HCT116 (cell line): ENCODE measurements at regions not wholly inside any gene's neighbourhood (a gene's known extent, or its start where the extent isn't known, plus 50 kb on each side); places are given as distances from the start of the nearest gene placed in this dataset.

ENCODE experiments used
- ATAC-seq: fragments of 200-7000 bp; cut with Tn5 transposase; 2 replicates; pipeline ENCODE4 v1.9.1; 2020; ENCODE audit warnings: mild to moderate bottlenecking, moderate library complexity
- BruUV-seq: library from RNA; stranded (reverse); fragments of 400-500 nt; replicated peaks from 2 replicates; lab custom pipeline; 2021; lab: Mats Ljungman, UMichigan
- CTCF ChIA-PET: fragments of 300-600 bp; sonication (Branson Sonifier 250); formaldehyde crosslinking; loops from one replicate; lab custom pipeline; 2021; ENCODE audit warnings: antibody characterized with exemption; lab: Charles Lee
- POLR2A ChIA-PET: fragments of 300-600, 350-600 bp; sonication (Branson Sonifier 250); formaldehyde crosslinking; loops from one replicate; lab custom pipeline; 2021; ENCODE audit warnings: antibody characterized with exemption; lab: Charles Lee
- RAD21 ChIA-PET, 2 experiments: fragments of 300-600 bp; sonication (Branson Sonifier 250); formaldehyde crosslinking; loops; one replicate each; lab custom pipeline; 2023; ENCODE audit warnings: low total read pairs in 2 of 2; ENCODE audit not compliant: uncharacterized antibody in 2 of 2, unreplicated experiment in 2 of 2, low non-redundant PET in 1 of 2; lab: Charles Lee
- DNase-seq: peaks from one replicate; pipeline ENCODE4 v3.0.0-alpha.2; 2010; ENCODE audit warnings: low read depth, low spot score
- H2AFZ ChIP-seq: fragments of 200-600 bp; shearing (Covaris generic), sonication (generic); 2 replicates; pipeline ENCODE4 v1.6.1; 2017; ENCODE audit warnings: low read depth, mixed run types, mixed read lengths, antibody characterized with exemption, low read length; ENCODE audit not compliant: poor library complexity, severe bottlenecking
- H3K27ac ChIP-seq: 2 replicates; pipeline ENCODE4 v1.5.1; 2012; ENCODE audit warnings: low read depth, low read length
- H3K27me3 ChIP-seq: fragments of 200-600 bp; sonication (generic); 2 replicates; pipeline ENCODE4 v1.6.1; 2016; ENCODE audit warnings: mixed run types, low read length, mixed read lengths; ENCODE audit not compliant: insufficient read depth
- H3K36me3 ChIP-seq, 2 experiments: fragments of 200-500 bp in 1 of 2; fragments of 200-600 bp in 1 of 2; sonication (Bioruptor generic) in 1 of 2; sonication (generic) in 1 of 2; 2 replicates each; pipeline versions ENCODE4 v1.5.1 to v1.6.1; 2014 to 2016; ENCODE audit warnings: low read length in 2 of 2, inconsistent platforms in 1 of 2, mixed read lengths in 1 of 2, mixed run types in 1 of 2; ENCODE audit not compliant: insufficient read depth in 2 of 2, control insufficient read depth in 1 of 2
- H3K4me1 ChIP-seq, 2 experiments: fragments of 200-600 bp in 1 of 2; sonication (generic) in 1 of 2; 2 replicates each; pipeline versions ENCODE4 v1.5.1 to v1.6.1; 2012 to 2017; ENCODE audit warnings: low read length in 2 of 2, inconsistent platforms in 1 of 2, mild to moderate bottlenecking in 1 of 2, mixed read lengths in 1 of 2, mixed run types in 1 of 2, moderate library complexity in 1 of 2; ENCODE audit not compliant: insufficient read depth in 2 of 2, control insufficient read depth in 1 of 2
- H3K4me2 ChIP-seq: fragments of 200-600 bp; sonication (generic); 2 replicates; pipeline ENCODE4 v1.6.1; 2017; ENCODE audit warnings: mixed run types, low read length, mixed read lengths
- H3K4me3 ChIP-seq, 2 experiments: fragments of 200-600 bp in 1 of 2; sonication (generic) in 1 of 2; replicated peaks in 1 of 2; 2 replicates each; pipeline ENCODE4 v1.5.1; 2011 to 2016; ENCODE audit warnings: low read length in 2 of 2, control low read depth in 1 of 2, low read depth in 1 of 2, mild to moderate bottlenecking in 1 of 2, mixed read lengths in 1 of 2, mixed run types in 1 of 2
- H3K79me2 ChIP-seq: fragments of 200-600 bp; sonication (generic); 2 replicates; pipeline ENCODE4 v1.6.1; 2017; ENCODE audit warnings: mild to moderate bottlenecking, mixed run types, low read length, moderate library complexity, mixed read lengths; ENCODE audit not compliant: insufficient read depth
- H3K9ac ChIP-seq: fragments of 200-600 bp; sonication (generic); 2 replicates; pipeline ENCODE4 v1.6.1; 2016; ENCODE audit warnings: low read length, mixed read lengths
- H3K9me2 ChIP-seq: fragments of 200-600 bp; sonication (generic), shearing (Covaris generic); 2 replicates; pipeline ENCODE4 v1.6.1; 2017; ENCODE audit warnings: mixed run types, mild to moderate bottlenecking, moderate library complexity; ENCODE audit not compliant: insufficient read depth
- H3K9me3 ChIP-seq, 2 experiments: fragments of 200-500 bp in 1 of 2; fragments of 200-600 bp in 1 of 2; sonication (Bioruptor generic) in 1 of 2; sonication (generic) in 1 of 2; 2 replicates each; pipeline ENCODE4 v1.6.1; 2014 to 2017; ENCODE audit warnings: low read length in 2 of 2, mixed read lengths in 2 of 2, inconsistent platforms in 1 of 2, low read depth in 1 of 2, mild to moderate bottlenecking in 1 of 2, mixed run types in 1 of 2, moderate library complexity in 1 of 2; ENCODE audit not compliant: control insufficient read depth in 1 of 2, insufficient read depth in 1 of 2
- H4K20me1 ChIP-seq: fragments of 200-600 bp; sonication (generic), shearing (Covaris generic); 2 replicates; pipeline ENCODE4 v1.6.1; 2017; ENCODE audit warnings: mixed run types, mild to moderate bottlenecking, moderate library complexity; ENCODE audit not compliant: insufficient read depth
- CBX3 ChIP-seq: IDR thresholded peaks from 2 replicates; pipeline ENCODE4 v1.6.1; 2012; ENCODE audit warnings: low read depth
- CTCF ChIP-seq, 3 experiments: fragments of 200-600 bp in 1 of 3; sonication (generic) in 1 of 3; IDR thresholded peaks in 2 of 3; conservative IDR thresholded peaks in 1 of 3; 2 replicates each; pipeline ENCODE4 v1.5.1; 2012 to 2017; ENCODE audit warnings: low read depth in 2 of 3, low read length in 2 of 3, antibody characterized with exemption in 1 of 3, borderline replicate concordance in 1 of 3, control low read depth in 1 of 3, mild to moderate bottlenecking in 1 of 3, mixed read lengths in 1 of 3, mixed run types in 1 of 3, moderate library complexity in 1 of 3; ENCODE audit not compliant: insufficient read depth in 1 of 3
- EGR1 ChIP-seq: IDR thresholded peaks from 2 replicates; pipeline ENCODE4 v1.6.1; 2012; ENCODE audit warnings: low read depth
- ELF1 ChIP-seq: IDR thresholded peaks from 2 replicates; pipeline ENCODE4 v1.6.1; 2012; ENCODE audit warnings: low read depth, borderline replicate concordance
- MAX ChIP-seq: IDR thresholded peaks from 2 replicates; pipeline ENCODE4 v1.6.1; 2012
- POLR2AphosphoS5 ChIP-seq: IDR thresholded peaks from 2 replicates; pipeline ENCODE4 v1.6.1; 2011; ENCODE audit warnings: mild to moderate bottlenecking, low read depth, low read length, moderate library complexity
- RAD21 ChIP-seq: IDR thresholded peaks from 2 replicates; pipeline ENCODE4 v1.6.1; 2012; ENCODE audit warnings: low read depth, mild to moderate bottlenecking
- REST ChIP-seq: IDR thresholded peaks from 2 replicates; pipeline ENCODE4 v1.6.1; 2012; ENCODE audit warnings: low read depth
- SP1 ChIP-seq: IDR thresholded peaks from 2 replicates; pipeline ENCODE4 v1.6.1; 2012; ENCODE audit warnings: low read depth
- SRF ChIP-seq: IDR thresholded peaks from 2 replicates; pipeline ENCODE4 v1.6.1; 2012; ENCODE audit warnings: low read depth
- TCF7L2 ChIP-seq: IDR thresholded peaks from 2 replicates; pipeline ENCODE4 v1.7.0; 2011; ENCODE audit warnings: borderline replicate concordance, inconsistent platforms; ENCODE audit not compliant: insufficient read depth, insufficient read length; ENCODE audit errors: extremely low read depth
- ZBTB33 ChIP-seq: IDR thresholded peaks from 2 replicates; pipeline ENCODE4 v1.6.1; 2011; ENCODE audit warnings: mild to moderate bottlenecking, low read length, moderate library complexity; ENCODE audit not compliant: insufficient replicate concordance; ENCODE audit errors: extremely low read depth
- ZNF274 ChIP-seq: fragments of 200-500 bp; sonication (Bioruptor generic); IDR thresholded peaks from 2 replicates; pipeline ENCODE4 v1.6.1; 2014; ENCODE audit warnings: mild to moderate bottlenecking, low read depth, low read length, inconsistent platforms
- intact Hi-C: fragments of 100-400 bp; cut with micrococcal nuclease; formaldehyde crosslinking; loops from 2 replicates; pipeline ENCODE4 v1.10.0; 2022

- ATAC-seq (no peak), DNase-seq (no peak)
- Histone ChIP-seq H2AFZ (no peak overlapping the region), H3K9me2 (no peaks in the 10 kb centered on the region), H3K4me2 (no peak overlapping the region), H3K27ac (no peak overlapping the region), H3K4me1 (no peaks in the 10 kb centered on the region), H4K20me1 (no peaks in the 10 kb centered on the region), H3K4me3 (no peak overlapping the region), H3K79me2 (no peaks in the 10 kb centered on the region), H3K36me3 (no peaks in the 10 kb centered on the region), H3K27me3 (0 out of 2 replicates have a peak, but pooled peaks cover 8% of the 10 kb centered on the region), H3K9me3 (no peaks in the 10 kb centered on the region), H3K9ac (no peak overlapping the region)
- BruUV-seq: no TSS peak
- POLR2A ChIA-PET: no interaction called here
- TF ChIP-seq ZNF274 (no peak), CBX3 (no peak), ELF1 (no peak)
- CTCF ChIA-PET: no interaction called here
- intact Hi-C loops: no loop called here
- RAD21 ChIA-PET: no interaction called here
Observed at GRCh38 chr1:184254849-184255248, 132.0 kb upstream of the C1orf21 start.

- CTCF ChIA-PET: no interaction called here
- intact Hi-C loops: no loop called here
- Histone ChIP-seq H3K9me2 (no peaks in the 10 kb centered on the region), H2AFZ (no peak overlapping the region), H3K27ac (no peak overlapping the region), H3K9me3 (no peaks in the 10 kb centered on the region), H3K27me3 (0 out of 2 replicates have a peak, but pooled peaks cover 8% of the 10 kb centered on the region), H3K36me3 (no peaks in the 10 kb centered on the region), H3K9ac (no peak overlapping the region), H3K79me2 (no peaks in the 10 kb centered on the region), H3K4me3 (no peak overlapping the region), H3K4me1 (no peaks in the 10 kb centered on the region), H3K4me2 (no peak overlapping the region), H4K20me1 (no peaks in the 10 kb centered on the region)
- no TSS peak for BruUV-seq
- ATAC-seq (no peak), DNase-seq (no peak)
- POLR2A ChIA-PET: no interaction called here
- RAD21 ChIA-PET: no interaction called here
- no peak for TF ChIP-seq MAX
- no peak for TF ChIP-seq SP1
- no peak for TF ChIP-seq ZBTB33
- no peak for TF ChIP-seq REST
- TF ChIP-seq ELF1: no peak
- no peak for TF ChIP-seq RAD21
- no peak for TF ChIP-seq TCF7L2
- TF ChIP-seq POLR2AphosphoS5: no peak
- TF ChIP-seq EGR1: no peak
- no peak for TF ChIP-seq SRF
- no peak for TF ChIP-seq CTCF (IDR thresholded peaks at IDR 0.05 in 2 of 3, conservative IDR thresholded peaks at IDR 0.05 in 1 of 3; ENCODE audit: borderline replicate concordance in 1 of 3, insufficient read depth in 1 of 3, low read depth in 2 of 3, low read length in 2 of 3)
Observed at GRCh38 chr1:184255560-184255959, 131.3 kb upstream of the C1orf21 start.
